ENCODE measurements at regions not wholly inside any gene's neighbourhood (a gene's known extent, or its start where the extent isn't known, plus 50 kb on each side); places are given as distances from the start of the nearest gene placed in this dataset.

DNA sequence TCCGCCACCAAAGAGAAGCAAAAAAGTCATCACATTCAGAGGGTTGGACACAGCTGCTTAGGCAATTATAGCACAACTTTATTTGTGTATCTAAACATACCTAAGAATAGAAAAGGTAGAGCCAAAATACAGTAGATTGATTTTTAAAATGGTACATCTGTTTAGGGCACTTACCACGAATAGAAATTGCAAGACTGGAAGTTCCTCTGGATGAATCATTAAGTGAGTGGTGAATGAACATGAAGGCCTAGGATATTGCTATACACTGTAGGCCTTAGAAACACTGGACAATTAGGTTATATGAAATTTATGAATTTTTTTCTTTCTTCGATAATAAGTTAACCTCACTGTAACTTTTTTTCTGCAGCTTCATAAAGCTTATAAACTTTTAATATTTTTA, 687.0 kb downstream of the BCL11A start:
- Histone ChIP-seq H3K27ac (no peak overlapping the region), H3K4me1 (no peaks in the 10 kb centered on the region), H3K4me3 (no peak overlapping the region), H3K27me3 (no peaks in the 10 kb centered on the region), H3K9me3 (peaks cover 0 to 4% (median 0%) of the 10 kb centered on the region in 3 donors), H3K36me3 (replicated peaks in 1 of 2; ENCODE audit: insufficient read depth in 1 of 2, low read depth in 2 of 2) (no peaks in the 10 kb centered on the region)
- intact Hi-C loops (cut with DNase I) = no loop called here
- WGBS, 2 donors = 81 to 88% methylated on average over 3 of the region's 3 CpGs
- no peak for ATAC-seq
- DNase-seq = no peak
- TF ChIP-seq, protein P1, sequence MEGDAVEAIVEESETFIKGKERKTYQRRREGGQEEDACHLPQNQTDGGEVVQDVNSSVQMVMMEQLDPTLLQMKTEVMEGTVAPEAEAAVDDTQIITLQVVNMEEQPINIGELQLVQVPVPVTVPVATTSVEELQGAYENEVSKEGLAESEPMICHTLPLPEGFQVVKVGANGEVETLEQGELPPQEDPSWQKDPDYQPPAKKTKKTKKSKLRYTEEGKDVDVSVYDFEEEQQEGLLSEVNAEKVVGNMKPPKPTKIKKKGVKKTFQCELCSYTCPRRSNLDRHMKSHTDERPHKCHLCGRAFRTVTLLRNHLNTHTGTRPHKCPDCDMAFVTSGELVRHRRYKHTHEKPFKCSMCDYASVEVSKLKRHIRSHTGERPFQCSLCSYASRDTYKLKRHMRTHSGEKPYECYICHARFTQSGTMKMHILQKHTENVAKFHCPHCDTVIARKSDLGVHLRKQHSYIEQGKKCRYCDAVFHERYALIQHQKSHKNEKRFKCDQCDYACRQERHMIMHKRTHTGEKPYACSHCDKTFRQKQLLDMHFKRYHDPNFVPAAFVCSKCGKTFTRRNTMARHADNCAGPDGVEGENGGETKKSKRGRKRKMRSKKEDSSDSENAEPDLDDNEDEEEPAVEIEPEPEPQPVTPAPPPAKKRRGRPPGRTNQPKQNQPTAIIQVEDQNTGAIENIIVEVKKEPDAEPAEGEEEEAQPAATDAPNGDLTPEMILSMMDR (IDR thresholded peaks at IDR 0.05) = no peak
- no peak for TF ChIP-seq POLR2A (IDR thresholded peaks at IDR 0.05)

DNA sequence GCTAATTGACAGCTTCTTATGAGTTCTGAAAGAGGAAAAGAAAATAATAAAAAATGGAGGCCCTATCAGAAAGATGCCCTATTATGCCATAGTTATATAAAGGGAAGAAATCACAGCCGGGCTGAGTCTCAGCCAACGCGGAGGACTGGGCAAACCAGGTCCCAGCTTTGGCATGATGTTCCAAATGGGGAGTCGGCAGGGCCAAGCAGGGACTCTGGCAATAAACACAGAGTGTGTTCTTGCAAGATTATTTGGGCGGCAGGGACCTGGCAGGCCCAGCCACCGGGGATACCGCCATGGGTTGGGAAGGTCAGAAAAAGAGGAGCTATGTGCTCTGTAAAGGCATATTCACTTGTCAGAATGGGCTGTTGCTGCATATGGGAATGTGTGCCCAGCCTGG, 694.9 kb downstream of the BCL11A start:
- DNase-seq (no peak), ATAC-seq (no peak)
- Histone ChIP-seq H3K4me3 (no peak overlapping the region), H3K36me3 (replicated peaks in 1 of 2; ENCODE audit: insufficient read depth in 1 of 2, low read depth in 2 of 2) (no peaks in the 10 kb centered on the region), H3K27ac (no peak overlapping the region), H3K27me3 (no peaks in the 10 kb centered on the region), H3K4me1 (no peaks in the 10 kb centered on the region), H3K9me3 (peaks cover 0 to 9% (median 0%) of the 10 kb centered on the region in 3 donors)
- intact Hi-C loops (cut with DNase I) = no loop called here
- WGBS, 2 donors = 91 to 96% methylated on average over 7 of the region's 7 CpGs
- no peak for TF ChIP-seq POLR2A (IDR thresholded peaks at IDR 0.05)
- TF ChIP-seq, protein P1 (IDR thresholded peaks at IDR 0.05) = no peak

DNA sequence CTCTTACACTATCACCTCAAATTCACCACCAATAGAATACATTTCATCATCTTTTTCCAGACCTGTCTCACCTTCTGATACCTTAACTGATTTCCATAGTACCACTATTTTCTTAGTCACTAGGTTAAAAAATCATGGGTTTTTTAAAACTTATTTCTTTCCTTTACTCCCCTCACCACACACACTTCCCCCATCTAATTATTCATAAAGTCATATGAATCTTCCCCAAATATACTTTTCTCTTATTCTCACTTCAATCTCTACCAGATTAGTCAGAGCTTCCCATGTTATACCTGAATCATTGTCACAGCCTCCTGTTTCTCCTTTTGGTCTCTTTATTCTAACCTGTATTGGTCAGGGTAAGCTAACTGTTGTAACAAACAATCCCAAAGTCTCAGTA, 696.3 kb downstream of the BCL11A start:
- Histone ChIP-seq H3K27me3 (no peaks in the 10 kb centered on the region), H3K4me3 (no peak overlapping the region), H3K9me3 (peaks cover 0 to 9% (median 0%) of the 10 kb centered on the region in 3 donors), H3K27ac (no peak overlapping the region), H3K36me3 (replicated peaks in 1 of 2; ENCODE audit: insufficient read depth in 1 of 2, low read depth in 2 of 2) (no peaks in the 10 kb centered on the region), H3K4me1 (no peaks in the 10 kb centered on the region)
- intact Hi-C loops (cut with DNase I) = no loop called here
- ATAC-seq (no peak), DNase-seq (no peak)
- no peak for TF ChIP-seq POLR2A (IDR thresholded peaks at IDR 0.05)
- TF ChIP-seq, protein P1 (IDR thresholded peaks at IDR 0.05) = no peak

DNA sequence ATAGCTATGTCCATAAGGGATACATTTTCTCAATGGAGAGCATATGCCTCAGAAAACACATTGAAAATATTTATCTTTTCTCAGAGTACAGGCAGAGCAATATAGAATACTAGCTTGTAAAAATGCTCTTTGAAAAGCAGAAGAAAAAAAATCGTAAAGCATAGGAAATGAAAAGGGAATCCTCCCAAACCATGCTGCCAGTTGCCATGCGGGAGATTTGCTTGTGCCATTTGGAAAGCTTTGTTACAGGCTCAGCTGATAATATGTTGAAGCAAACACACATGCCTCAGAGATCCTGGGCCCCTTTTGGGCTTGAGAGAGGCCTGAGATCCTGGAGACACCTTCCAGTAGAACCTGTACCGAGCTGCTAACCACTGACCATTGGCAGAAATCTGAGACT, 697.1 kb downstream of the BCL11A start:
- no peak for TF ChIP-seq POLR2A (IDR thresholded peaks at IDR 0.05)
- TF ChIP-seq, protein P1 (IDR thresholded peaks at IDR 0.05) = no peak
- Histone ChIP-seq H3K4me3 (no peak overlapping the region), H3K36me3 (replicated peaks in 1 of 2; ENCODE audit: insufficient read depth in 1 of 2, low read depth in 2 of 2) (no peaks in the 10 kb centered on the region), H3K27me3 (no peaks in the 10 kb centered on the region), H3K4me1 (no peaks in the 10 kb centered on the region), H3K9me3 (peaks cover 0 to 5% (median 0%) of the 10 kb centered on the region in 3 donors), H3K27ac (no peak overlapping the region)
- ATAC-seq = no peak
- intact Hi-C loops (cut with DNase I) = no loop called here
- no peak for DNase-seq
- 88 to 92% methylated on average over 3 of the region's 3 CpGs for WGBS, 2 donors

DNA sequence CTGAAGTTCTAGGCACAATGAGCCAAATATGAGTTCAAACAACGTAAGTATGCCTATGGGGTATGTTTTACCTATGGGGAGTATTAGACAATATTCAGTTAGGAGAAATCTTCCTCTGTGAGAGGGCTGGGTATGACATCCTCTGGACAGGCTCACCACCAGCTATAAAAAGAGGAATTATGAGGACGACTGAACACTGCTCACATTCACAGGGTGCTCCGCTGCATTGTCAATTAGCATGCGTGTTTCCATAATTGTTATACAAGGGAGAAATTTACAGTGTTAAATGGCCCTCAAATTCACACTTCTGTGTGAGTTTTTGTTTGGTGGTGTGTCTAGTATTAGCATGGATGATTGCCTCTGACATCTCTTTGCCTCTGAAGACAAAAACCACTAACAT, 700.4 kb downstream of the BCL11A start:
- WGBS, 2 donors = 81 to 87% methylated on average over 4 of the region's 4 CpGs

More for the DNA sequence above, 700.4 kb downstream of the BCL11A start:
- no peak overlapping the region for H3K4me3 ChIP-seq
- no peaks in the 10 kb centered on the region for H3K9me3 ChIP-seq
- TF ChIP-seq, protein P1 (IDR thresholded peaks at IDR 0.05) = no peak
- TF ChIP-seq POLR2A (IDR thresholded peaks at IDR 0.05) = no peak
- no peaks in the 10 kb centered on the region for H3K27me3 ChIP-seq
- no peaks in the 10 kb centered on the region for H3K4me1 ChIP-seq
- intact Hi-C loops (cut with DNase I) = no loop called here
- no peak for ATAC-seq
- H3K27ac ChIP-seq = no peak overlapping the region
- no peaks in the 10 kb centered on the region for H3K36me3 ChIP-seq (replicated peaks in 1 of 2; ENCODE audit: insufficient read depth in 1 of 2, low read depth in 2 of 2)
- DNase-seq = no peak
